Peyer's patch (tissue), 4 donors: ENCODE measurements at regions not wholly inside any gene's neighbourhood (a gene's known extent, or its start where the extent isn't known, plus 50 kb on each side); places are given as distances from the start of the nearest gene placed in this dataset.

Experiments
- DNase-seq, 3 donors: peaks; one replicate each; pipeline ENCODE4 v3.0.0-alpha.2; 2017 to 2019
- H3K27ac ChIP-seq, 4 donors: fragments of 200-600 bp; sonication (generic); one replicate each; pipeline ENCODE4 v1.5.1; 2016 to 2019
- H3K27me3 ChIP-seq, 2 donors: fragments of 200-600 bp; sonication (generic); one replicate each; pipeline ENCODE4 v1.5.1; 2019
- H3K36me3 ChIP-seq, 3 donors: fragments of 200-600 bp; sonication (generic); one replicate each; pipeline ENCODE4 v1.5.1; 2016 to 2019
- H3K4me1 ChIP-seq, 4 donors: fragments of 200-600 bp; sonication (generic); one replicate each; pipeline ENCODE4 v1.5.1; 2016 to 2019
- H3K4me3 ChIP-seq, 4 donors: fragments of 200-600 bp; sonication (generic); 1 replicate in 3 of 4; 2 replicates in 1 of 4; pipeline ENCODE4 v1.5.1; 2016 to 2019; ENCODE audit warnings: mild to moderate bottlenecking in 1 of 4
- H3K9me3 ChIP-seq, 4 donors: fragments of 200-600 bp; sonication (generic); one replicate each; pipeline ENCODE4 v1.5.1; 2016 to 2019; ENCODE audit warnings: mild to moderate bottlenecking in 1 of 4
- POLR2A ChIP-seq, 2 donors: fragments of 450-650 bp; IDR thresholded peaks; one replicate each; pipeline ENCODE4 v1.5.1; 2017; ENCODE audit warnings: antibody characterized with exemption in 2 of 2, mild to moderate bottlenecking in 2 of 2, moderate library complexity in 2 of 2
- TF ChIP-seq, protein P1 (sequence below), 6 experiments: fragments of 450-650 bp in 4 of 6; fragments of 200-600 bp in 2 of 6; sonication (generic) in 1 of 6; IDR thresholded peaks; one replicate each; pipeline ENCODE4 v1.5.1; 2017 to 2019; ENCODE audit warnings: antibody characterized with exemption in 6 of 6, mild to moderate bottlenecking in 3 of 6, moderate library complexity in 1 of 6

DNA sequence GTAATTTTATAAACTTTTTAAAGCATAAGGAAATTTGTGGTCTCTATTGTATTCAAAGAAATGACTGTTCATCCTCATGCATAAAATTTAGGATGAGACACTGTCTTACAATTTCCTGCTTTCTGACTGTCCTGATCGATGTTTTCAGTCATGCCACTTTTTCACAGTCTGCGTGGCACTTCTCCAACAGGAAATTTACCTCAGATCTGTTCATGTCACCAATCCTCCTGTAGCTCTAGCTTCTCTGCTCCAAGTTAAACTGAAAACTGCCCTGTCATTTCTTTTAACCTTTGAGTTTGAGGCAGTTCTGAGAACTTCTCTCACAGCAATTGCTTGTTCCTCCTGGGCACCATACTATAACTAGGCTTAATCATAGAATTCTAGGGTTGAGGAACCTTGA, 455.1 kb downstream of the EFNA5 start:
- no peak for DNase-seq
- no peaks in the 10 kb centered on the region for H3K4me1 ChIP-seq
- no peaks in the 10 kb centered on the region for H3K36me3 ChIP-seq
- no peak overlapping the region for H3K27ac ChIP-seq
- H3K9me3 ChIP-seq, result no peaks in the 10 kb centered on the region
- H3K27me3 ChIP-seq, result no peaks in the 10 kb centered on the region
- H3K4me3 ChIP-seq, result no peak overlapping the region
- TF ChIP-seq, protein P1, sequence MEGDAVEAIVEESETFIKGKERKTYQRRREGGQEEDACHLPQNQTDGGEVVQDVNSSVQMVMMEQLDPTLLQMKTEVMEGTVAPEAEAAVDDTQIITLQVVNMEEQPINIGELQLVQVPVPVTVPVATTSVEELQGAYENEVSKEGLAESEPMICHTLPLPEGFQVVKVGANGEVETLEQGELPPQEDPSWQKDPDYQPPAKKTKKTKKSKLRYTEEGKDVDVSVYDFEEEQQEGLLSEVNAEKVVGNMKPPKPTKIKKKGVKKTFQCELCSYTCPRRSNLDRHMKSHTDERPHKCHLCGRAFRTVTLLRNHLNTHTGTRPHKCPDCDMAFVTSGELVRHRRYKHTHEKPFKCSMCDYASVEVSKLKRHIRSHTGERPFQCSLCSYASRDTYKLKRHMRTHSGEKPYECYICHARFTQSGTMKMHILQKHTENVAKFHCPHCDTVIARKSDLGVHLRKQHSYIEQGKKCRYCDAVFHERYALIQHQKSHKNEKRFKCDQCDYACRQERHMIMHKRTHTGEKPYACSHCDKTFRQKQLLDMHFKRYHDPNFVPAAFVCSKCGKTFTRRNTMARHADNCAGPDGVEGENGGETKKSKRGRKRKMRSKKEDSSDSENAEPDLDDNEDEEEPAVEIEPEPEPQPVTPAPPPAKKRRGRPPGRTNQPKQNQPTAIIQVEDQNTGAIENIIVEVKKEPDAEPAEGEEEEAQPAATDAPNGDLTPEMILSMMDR (IDR thresholded peaks at IDR 0.05), result no peak
- TF ChIP-seq POLR2A (IDR thresholded peaks at IDR 0.05), result no peak

- Histone ChIP-seq H3K27ac (no peak overlapping the region), H3K9me3 (no peaks in the 10 kb centered on the region), H3K27me3 (no peaks in the 10 kb centered on the region), H3K4me3 (no peak overlapping the region), H3K36me3 (no peaks in the 10 kb centered on the region), H3K4me1 (no peaks in the 10 kb centered on the region)
- DNase-seq, result no peak
- TF ChIP-seq, protein P1 (IDR thresholded peaks at IDR 0.05), result no peak
- TF ChIP-seq POLR2A (IDR thresholded peaks at IDR 0.05), result no peak
Observed at GRCh38 chr5:107213025-107213424, 457.7 kb downstream of the EFNA5 start.

DNA sequence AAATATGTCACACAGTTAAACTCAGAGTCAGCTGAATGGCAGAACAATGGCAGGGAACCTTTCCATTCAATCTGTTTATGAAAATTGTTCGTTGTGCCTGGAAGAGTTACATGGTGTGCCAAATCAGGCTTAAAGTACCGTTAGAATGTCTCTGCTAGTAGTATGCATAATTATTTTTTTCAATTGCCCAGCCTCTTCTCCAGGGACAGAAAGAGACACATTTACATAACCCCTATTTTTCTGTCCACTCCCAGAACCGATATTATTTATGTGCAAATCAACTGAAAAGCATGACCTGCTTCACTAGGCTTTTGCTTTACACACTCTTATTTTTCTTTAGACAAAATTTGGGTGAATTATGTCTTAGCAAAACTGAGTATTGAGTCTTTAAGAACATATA, 459.1 kb downstream of the EFNA5 start:
- TF ChIP-seq, protein P1 (IDR thresholded peaks at IDR 0.05), result no peak
- no peak for TF ChIP-seq POLR2A (IDR thresholded peaks at IDR 0.05)
- no peaks in the 10 kb centered on the region for H3K9me3 ChIP-seq
- no peaks in the 10 kb centered on the region for H3K4me1 ChIP-seq
- no peak for DNase-seq
- no peaks in the 10 kb centered on the region for H3K36me3 ChIP-seq
- H3K27ac ChIP-seq, result no peak overlapping the region
- H3K27me3 ChIP-seq, result no peaks in the 10 kb centered on the region
- no peak overlapping the region for H3K4me3 ChIP-seq

GRCh38 chr5:107208867-107209266, 461.9 kb downstream of the EFNA5 start:
- no peak overlapping the region for H3K27ac ChIP-seq
- H3K27me3 ChIP-seq, result no peaks in the 10 kb centered on the region
- no peaks in the 10 kb centered on the region for H3K36me3 ChIP-seq
- H3K4me1 ChIP-seq, result no peaks in the 10 kb centered on the region
- DNase-seq, result no peak
- TF ChIP-seq, protein P1 (IDR thresholded peaks at IDR 0.05), result no peak
- no peak for TF ChIP-seq POLR2A (IDR thresholded peaks at IDR 0.05)
- H3K9me3 ChIP-seq, result no peaks in the 10 kb centered on the region
- H3K4me3 ChIP-seq, result no peak overlapping the region

GRCh38 chr5:107204413-107204812, 466.3 kb downstream of the EFNA5 start:
- no peak for TF ChIP-seq POLR2A (IDR thresholded peaks at IDR 0.05)
- TF ChIP-seq, protein P1 (IDR thresholded peaks at IDR 0.05), result no peak
- no peaks in the 10 kb centered on the region for H3K9me3 ChIP-seq
- no peak overlapping the region for H3K4me3 ChIP-seq
- no peaks in the 10 kb centered on the region for H3K4me1 ChIP-seq
- no peaks in the 10 kb centered on the region for H3K36me3 ChIP-seq
- H3K27ac ChIP-seq, result no peak overlapping the region
- no peaks in the 10 kb centered on the region for H3K27me3 ChIP-seq
- DNase-seq, result no peak

DNA sequence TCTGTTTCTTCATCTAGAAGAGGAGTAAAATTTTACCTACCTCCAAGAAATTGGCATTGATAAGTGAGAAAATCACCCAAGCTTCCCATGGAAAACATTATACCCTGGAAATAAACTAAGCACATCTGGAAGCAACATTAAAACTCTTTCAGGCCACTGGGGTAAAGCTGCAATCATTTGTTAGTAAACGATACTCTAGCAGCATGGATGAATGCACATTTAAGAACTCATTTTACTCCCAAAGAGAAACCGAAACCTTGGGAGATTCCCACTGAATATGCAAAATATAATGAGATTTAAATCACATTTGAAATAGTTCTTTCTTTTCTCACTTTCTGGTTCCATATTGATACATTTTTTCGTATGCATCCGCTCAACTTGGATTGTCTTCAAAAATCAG, 467.5 kb downstream of the EFNA5 start:
- H3K36me3 ChIP-seq, result no peaks in the 10 kb centered on the region
- H3K4me3 ChIP-seq, result no peak overlapping the region
- no peak overlapping the region for H3K27ac ChIP-seq
- no peaks in the 10 kb centered on the region for H3K27me3 ChIP-seq
- no peak for TF ChIP-seq POLR2A (IDR thresholded peaks at IDR 0.05)
- TF ChIP-seq, protein P1 (IDR thresholded peaks at IDR 0.05), result no peak
- H3K9me3 ChIP-seq, result no peaks in the 10 kb centered on the region
- H3K4me1 ChIP-seq, result no peaks in the 10 kb centered on the region
- no peak for DNase-seq
